GM23338 (cell line): ENCODE measurements at regions not wholly inside any gene's neighbourhood (a gene's known extent, or its start where the extent isn't known, plus 50 kb on each side); places are given as distances from the start of the nearest gene placed in this dataset.

Experiments
- ATAC-seq: fragments of 200-7000 bp; cut with Tn5 transposase; 3 replicates; pipeline ENCODE4 v1.9.1; 2020
- DNase-seq: peaks from one replicate; pipeline ENCODE4 v3.0.0-alpha.2; 2015; ENCODE audit warnings: low spot score
- H2AFZ ChIP-seq: fragments of 200-600 bp; sonication (generic); 2 replicates; pipeline ENCODE4 v1.8.0; 2016; ENCODE audit warnings: antibody characterized with exemption, mild to moderate bottlenecking, moderate library complexity
- H3F3A ChIP-seq: fragments of 200-600 bp; sonication (generic); replicated peaks from 2 replicates; pipeline ENCODE4 v1.8.0; 2017; ENCODE audit warnings: antibody characterized with exemption, mixed run types, low read depth
- H3K27ac ChIP-seq: fragments of 200-600 bp; sonication (generic); 2 replicates; pipeline ENCODE4 v1.6.1; 2016; ENCODE audit warnings: low read depth
- H3K27me3 ChIP-seq: fragments of 200-600 bp; sonication (generic); 2 replicates; pipeline ENCODE4 v1.8.0; 2016; ENCODE audit warnings: mild to moderate bottlenecking, mixed run types, moderate library complexity; ENCODE audit not compliant: insufficient read depth
- H3K36me3 ChIP-seq: fragments of 200-600 bp; sonication (generic); 2 replicates; pipeline ENCODE4 v1.8.0; 2016; ENCODE audit warnings: mild to moderate bottlenecking; ENCODE audit not compliant: insufficient read depth
- H3K4me1 ChIP-seq: fragments of 200-600 bp; sonication (generic); 2 replicates; pipeline ENCODE4 v1.8.0; 2016; ENCODE audit warnings: mild to moderate bottlenecking, moderate library complexity; ENCODE audit not compliant: insufficient read depth
- H3K4me2 ChIP-seq: fragments of 200-600 bp; sonication (generic); 2 replicates; pipeline ENCODE4 v1.7.1; 2017; ENCODE audit warnings: mixed run types
- H3K4me3 ChIP-seq: fragments of 200-600 bp; sonication (generic); 2 replicates; pipeline ENCODE4 v1.6.1; 2016; ENCODE audit warnings: mixed run types
- H3K79me2 ChIP-seq: fragments of 200-600 bp; sonication (generic); replicated peaks from 2 replicates; pipeline ENCODE4 v1.8.0; 2017; ENCODE audit warnings: mild to moderate bottlenecking; ENCODE audit not compliant: insufficient read depth
- H3K9me2 ChIP-seq: fragments of 200-600 bp; sonication (generic); 2 replicates; pipeline ENCODE4 v1.8.0; 2017; ENCODE audit not compliant: insufficient read depth
- H4K20me1 ChIP-seq: fragments of 200-600 bp; sonication (generic); replicated peaks from 2 replicates; pipeline ENCODE4 v1.8.0; 2017; ENCODE audit warnings: mild to moderate bottlenecking; ENCODE audit not compliant: insufficient read depth
- H3K27ac Mint-ChIP-seq: 2 replicates; pipeline ENCODE4 v1.8.0; 2020; ENCODE audit warnings: inconsistent platforms, mild to moderate bottlenecking, moderate library complexity, mixed read lengths
- H3K27me3 Mint-ChIP-seq: 3 replicates; pipeline ENCODE4 v1.8.0; 2022; ENCODE audit warnings: low read depth, mild to moderate bottlenecking, moderate library complexity, mixed read lengths, inconsistent platforms; ENCODE audit not compliant: insufficient read depth, poor library complexity
- H3K36me3 Mint-ChIP-seq: 3 replicates; pipeline ENCODE4 v1.8.0; 2021; ENCODE audit warnings: low read depth, mild to moderate bottlenecking, inconsistent platforms, moderate library complexity, mixed read lengths
- H3K4me1 Mint-ChIP-seq: 3 replicates; pipeline ENCODE4 v1.8.0; 2020; ENCODE audit warnings: mild to moderate bottlenecking, inconsistent platforms, mixed read lengths
- H3K4me3 Mint-ChIP-seq: 3 replicates; pipeline ENCODE4 v1.8.0; 2021; ENCODE audit warnings: moderate library complexity, mild to moderate bottlenecking, inconsistent platforms, mixed read lengths
- H3K9me3 Mint-ChIP-seq: 3 replicates; pipeline ENCODE4 v1.8.0; 2020; ENCODE audit warnings: moderate library complexity, mild to moderate bottlenecking, inconsistent platforms, mixed read lengths
- EZH2 ChIP-seq: fragments of 200-600 bp; sonication (generic); IDR thresholded peaks from one replicate; pipeline ENCODE4 v1.8.0; 2017; ENCODE audit warnings: antibody characterized with exemption, mild to moderate bottlenecking, low read depth; ENCODE audit not compliant: unreplicated experiment
- EZH2phosphoT487 ChIP-seq: fragments of 200-600 bp; sonication (generic); IDR thresholded peaks from one replicate; pipeline ENCODE4 v1.8.1; 2018; ENCODE audit warnings: antibody characterized with exemption; ENCODE audit not compliant: unreplicated experiment
- NANOG ChIP-seq: IDR thresholded peaks from 2 replicates; pipeline ENCODE4 v1.6.1; 2016; ENCODE audit warnings: antibody characterized with exemption, borderline replicate concordance
- STAT1 ChIP-seq: IDR thresholded peaks from one replicate; pipeline ENCODE4 v1.6.1; 2016; ENCODE audit warnings: antibody characterized with exemption; ENCODE audit not compliant: unreplicated experiment
- ZNF331 ChIP-seq: fragments of 250-450 bp; sonication (Bioruptor Pico); IDR thresholded peaks from 2 replicates; pipeline ENCODE4 v1.5.0; 2020; ENCODE audit warnings: low read depth, mild to moderate bottlenecking, moderate library complexity
- TF ChIP-seq, protein P1 (sequence below): fragments of 250-450 bp; sonication (Bioruptor Pico); IDR thresholded peaks from 2 replicates; pipeline ENCODE4 v1.5.0; 2020; ENCODE audit warnings: mild to moderate bottlenecking, moderate library complexity
- TF ChIP-seq, protein P2 (sequence below), 2 experiments: fragments of 200-600 bp in 1 of 2; sonication (generic) in 1 of 2; conservative IDR thresholded peaks; 2 replicates each; pipeline versions ENCODE4 v1.5.1 to v1.6.1; 2016 to 2017; ENCODE audit warnings: antibody characterized with exemption in 2 of 2, low read depth in 2 of 2, mild to moderate bottlenecking in 2 of 2, moderate library complexity in 1 of 2

DNA sequence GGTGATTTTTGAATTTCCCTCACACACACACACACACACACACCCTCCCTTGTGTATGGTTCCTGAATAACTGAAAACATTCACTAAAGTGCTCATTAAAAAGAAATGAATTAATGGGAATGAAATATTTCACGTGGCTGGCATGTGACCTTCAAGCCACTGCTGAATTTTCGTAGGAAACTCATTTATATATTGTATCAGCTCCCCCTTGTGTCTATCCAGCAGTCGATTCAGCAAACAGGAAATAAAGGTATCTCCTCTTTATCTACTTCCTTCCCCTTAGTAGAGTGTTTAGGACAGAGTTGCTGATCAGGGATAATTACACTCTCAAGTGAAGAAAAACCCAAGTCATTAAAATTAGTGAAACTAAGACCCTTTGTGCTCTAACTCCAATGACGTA lies 912.6 kb upstream of the LCORL start:
- H3K27me3 Mint-ChIP-seq: no peaks in the 10 kb centered on the region
- Histone ChIP-seq H3K9me2 (no peaks in the 10 kb centered on the region), H3K4me3 (no peak overlapping the region)

DNA sequence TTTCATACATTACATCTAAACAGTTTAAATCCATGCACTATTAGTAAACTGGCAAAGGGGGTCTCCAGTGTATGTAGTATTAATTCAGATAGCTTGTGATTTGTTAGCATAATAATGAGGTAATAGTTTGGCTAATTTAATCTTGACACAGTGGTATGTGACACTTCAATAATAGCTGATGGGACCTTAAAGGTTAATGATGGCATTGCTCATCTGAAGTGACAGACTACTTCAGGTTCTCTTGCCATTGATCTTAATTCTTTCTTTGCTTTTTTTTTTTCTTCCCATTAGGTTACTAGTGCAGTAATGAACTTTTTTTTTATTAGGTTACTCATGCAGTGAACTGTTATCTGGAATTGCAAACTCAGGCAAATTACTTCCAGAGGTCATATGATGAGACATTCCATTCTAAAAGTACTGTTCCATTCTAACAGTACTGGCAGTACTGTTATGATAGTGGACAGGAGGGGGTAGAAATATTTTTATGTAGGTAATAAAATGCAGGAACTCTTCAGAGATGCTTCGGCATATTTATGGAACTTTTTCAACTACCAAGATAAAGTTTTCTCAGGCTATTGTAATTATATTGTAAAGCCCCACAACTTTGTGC lies 911.3 kb upstream of the LCORL start:
- ATAC-seq (no peak), DNase-seq (no peak)
- Histone ChIP-seq H3K4me2 (no peak overlapping the region), H3K27me3 (no peaks in the 10 kb centered on the region), H3F3A (no peaks in the 10 kb centered on the region), H3K79me2 (no peaks in the 10 kb centered on the region), H3K9me2 (peaks cover 3% of the 10 kb centered on the region; the same call in 1 of the 2 replicates), H3K4me3 (no peak overlapping the region), H3K27ac (no peak overlapping the region), H4K20me1 (no peaks in the 10 kb centered on the region), H3K4me1 (peaks cover 10% of the 10 kb centered on the region), H2AFZ (no peak overlapping the region; the same call in 1 of the 2 replicates), H3K36me3 (no peaks in the 10 kb centered on the region)
- no peaks in the 10 kb centered on the region for H3K27me3 Mint-ChIP-seq
- no peaks in the 10 kb centered on the region; the same call in 2 of the 3 replicates for H3K9me3 Mint-ChIP-seq
- H3K27ac Mint-ChIP-seq: no peak overlapping the region
- H3K4me1 Mint-ChIP-seq: peaks cover 10% of the 10 kb centered on the region
- TF ChIP-seq NANOG: no peak
- TF ChIP-seq ZNF331 (CRISPR knock-in tag): no peak
- TF ChIP-seq, protein P1, sequence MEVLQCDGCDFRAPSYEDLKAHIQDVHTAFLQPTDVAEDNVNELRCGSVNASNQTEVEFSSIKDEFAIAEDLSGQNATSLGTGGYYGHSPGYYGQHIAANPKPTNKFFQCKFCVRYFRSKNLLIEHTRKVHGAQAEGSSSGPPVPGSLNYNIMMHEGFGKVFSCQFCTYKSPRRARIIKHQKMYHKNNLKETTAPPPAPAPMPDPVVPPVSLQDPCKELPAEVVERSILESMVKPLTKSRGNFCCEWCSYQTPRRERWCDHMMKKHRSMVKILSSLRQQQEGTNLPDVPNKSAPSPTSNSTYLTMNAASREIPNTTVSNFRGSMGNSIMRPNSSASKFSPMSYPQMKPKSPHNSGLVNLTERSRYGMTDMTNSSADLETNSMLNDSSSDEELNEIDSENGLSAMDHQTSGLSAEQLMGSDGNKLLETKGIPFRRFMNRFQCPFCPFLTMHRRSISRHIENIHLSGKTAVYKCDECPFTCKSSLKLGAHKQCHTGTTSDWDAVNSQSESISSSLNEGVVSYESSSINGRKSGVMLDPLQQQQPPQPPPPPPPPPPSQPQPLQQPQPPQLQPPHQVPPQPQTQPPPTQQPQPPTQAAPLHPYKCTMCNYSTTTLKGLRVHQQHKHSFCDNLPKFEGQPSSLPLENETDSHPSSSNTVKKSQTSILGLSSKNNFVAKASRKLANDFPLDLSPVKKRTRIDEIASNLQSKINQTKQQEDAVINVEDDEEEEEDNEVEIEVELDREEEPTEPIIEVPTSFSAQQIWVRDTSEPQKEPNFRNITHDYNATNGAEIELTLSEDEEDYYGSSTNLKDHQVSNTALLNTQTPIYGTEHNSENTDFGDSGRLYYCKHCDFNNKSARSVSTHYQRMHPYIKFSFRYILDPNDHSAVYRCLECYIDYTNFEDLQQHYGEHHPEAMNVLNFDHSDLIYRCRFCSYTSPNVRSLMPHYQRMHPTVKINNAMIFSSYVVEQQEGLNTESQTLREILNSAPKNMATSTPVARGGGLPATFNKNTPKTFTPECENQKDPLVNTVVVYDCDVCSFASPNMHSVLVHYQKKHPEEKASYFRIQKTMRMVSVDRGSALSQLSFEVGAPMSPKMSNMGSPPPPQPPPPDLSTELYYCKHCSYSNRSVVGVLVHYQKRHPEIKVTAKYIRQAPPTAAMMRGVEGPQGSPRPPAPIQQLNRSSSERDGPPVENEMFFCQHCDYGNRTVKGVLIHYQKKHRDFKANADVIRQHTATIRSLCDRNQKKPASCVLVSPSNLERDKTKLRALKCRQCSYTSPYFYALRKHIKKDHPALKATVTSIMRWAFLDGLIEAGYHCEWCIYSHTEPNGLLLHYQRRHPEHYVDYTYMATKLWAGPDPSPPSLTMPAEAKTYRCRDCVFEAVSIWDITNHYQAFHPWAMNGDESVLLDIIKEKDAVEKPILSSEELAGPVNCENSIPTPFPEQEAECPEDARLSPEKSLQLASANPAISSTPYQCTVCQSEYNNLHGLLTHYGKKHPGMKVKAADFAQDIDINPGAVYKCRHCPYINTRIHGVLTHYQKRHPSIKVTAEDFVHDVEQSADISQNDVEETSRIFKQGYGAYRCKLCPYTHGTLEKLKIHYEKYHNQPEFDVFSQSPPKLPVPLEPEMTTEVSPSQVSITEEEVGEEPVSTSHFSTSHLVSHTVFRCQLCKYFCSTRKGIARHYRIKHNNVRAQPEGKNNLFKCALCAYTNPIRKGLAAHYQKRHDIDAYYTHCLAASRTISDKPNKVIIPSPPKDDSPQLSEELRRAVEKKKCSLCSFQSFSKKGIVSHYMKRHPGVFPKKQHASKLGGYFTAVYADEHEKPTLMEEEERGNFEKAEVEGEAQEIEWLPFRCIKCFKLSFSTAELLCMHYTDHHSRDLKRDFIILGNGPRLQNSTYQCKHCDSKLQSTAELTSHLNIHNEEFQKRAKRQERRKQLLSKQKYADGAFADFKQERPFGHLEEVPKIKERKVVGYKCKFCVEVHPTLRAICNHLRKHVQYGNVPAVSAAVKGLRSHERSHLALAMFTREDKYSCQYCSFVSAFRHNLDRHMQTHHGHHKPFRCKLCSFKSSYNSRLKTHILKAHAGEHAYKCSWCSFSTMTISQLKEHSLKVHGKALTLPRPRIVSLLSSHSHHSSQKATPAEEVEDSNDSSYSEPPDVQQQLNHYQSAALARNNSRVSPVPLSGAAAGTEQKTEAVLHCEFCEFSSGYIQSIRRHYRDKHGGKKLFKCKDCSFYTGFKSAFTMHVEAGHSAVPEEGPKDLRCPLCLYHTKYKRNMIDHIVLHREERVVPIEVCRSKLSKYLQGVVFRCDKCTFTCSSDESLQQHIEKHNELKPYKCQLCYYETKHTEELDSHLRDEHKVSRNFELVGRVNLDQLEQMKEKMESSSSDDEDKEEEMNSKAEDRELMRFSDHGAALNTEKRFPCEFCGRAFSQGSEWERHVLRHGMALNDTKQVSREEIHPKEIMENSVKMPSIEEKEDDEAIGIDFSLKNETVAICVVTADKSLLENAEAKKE (CRISPR knock-in tag): no peak
- TF ChIP-seq EZH2phosphoT487: no peak
- TF ChIP-seq EZH2: no peak
- no peaks in the 10 kb centered on the region for H3K36me3 Mint-ChIP-seq
- H3K4me3 Mint-ChIP-seq: no peak overlapping the region

More for the DNA sequence above, 912.6 kb upstream of the LCORL start:
- no peaks in the 10 kb centered on the region for H3K27me3 ChIP-seq
- H3K27ac ChIP-seq: no peak overlapping the region
- Mint-ChIP-seq H3K9me3 (no peaks in the 10 kb centered on the region; the same call in 2 of the 3 replicates), H3K27ac (no peak overlapping the region), H3K4me1 (peaks cover 10% of the 10 kb centered on the region), H3K4me3 (no peak overlapping the region), H3K36me3 (no peaks in the 10 kb centered on the region)
- H3K4me2 ChIP-seq: no peak overlapping the region
- H3K36me3 ChIP-seq: no peaks in the 10 kb centered on the region
- H2AFZ ChIP-seq: peak overlapping the region; percentile 74; the same call in 1 of the 2 replicates
- ATAC-seq (no peak), DNase-seq (peak; percentile 31)
- TF ChIP-seq, protein P2, sequence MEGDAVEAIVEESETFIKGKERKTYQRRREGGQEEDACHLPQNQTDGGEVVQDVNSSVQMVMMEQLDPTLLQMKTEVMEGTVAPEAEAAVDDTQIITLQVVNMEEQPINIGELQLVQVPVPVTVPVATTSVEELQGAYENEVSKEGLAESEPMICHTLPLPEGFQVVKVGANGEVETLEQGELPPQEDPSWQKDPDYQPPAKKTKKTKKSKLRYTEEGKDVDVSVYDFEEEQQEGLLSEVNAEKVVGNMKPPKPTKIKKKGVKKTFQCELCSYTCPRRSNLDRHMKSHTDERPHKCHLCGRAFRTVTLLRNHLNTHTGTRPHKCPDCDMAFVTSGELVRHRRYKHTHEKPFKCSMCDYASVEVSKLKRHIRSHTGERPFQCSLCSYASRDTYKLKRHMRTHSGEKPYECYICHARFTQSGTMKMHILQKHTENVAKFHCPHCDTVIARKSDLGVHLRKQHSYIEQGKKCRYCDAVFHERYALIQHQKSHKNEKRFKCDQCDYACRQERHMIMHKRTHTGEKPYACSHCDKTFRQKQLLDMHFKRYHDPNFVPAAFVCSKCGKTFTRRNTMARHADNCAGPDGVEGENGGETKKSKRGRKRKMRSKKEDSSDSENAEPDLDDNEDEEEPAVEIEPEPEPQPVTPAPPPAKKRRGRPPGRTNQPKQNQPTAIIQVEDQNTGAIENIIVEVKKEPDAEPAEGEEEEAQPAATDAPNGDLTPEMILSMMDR (conservative IDR thresholded peaks at IDR 0.05; ENCODE audit: low read depth in 2 of 2): peak; percentile 45 to 50
- TF ChIP-seq STAT1: no peak
- H3K4me1 ChIP-seq: peaks cover 10% of the 10 kb centered on the region
- H3K79me2 ChIP-seq: no peaks in the 10 kb centered on the region
- no peaks in the 10 kb centered on the region for H4K20me1 ChIP-seq
- H3F3A ChIP-seq: no peaks in the 10 kb centered on the region
